Stimulated activated CD4-positive, alpha-beta T cell treated with anti-CD3 and anti-CD28 coated beads, Interleukin-2, amount 100 ng/mL, for 24 hours (primary cell): ENCODE measurements at regions not wholly inside any gene's neighbourhood (a gene's known extent, or its start where the extent isn't known, plus 50 kb on each side); places are given as distances from the start of the nearest gene placed in this dataset.
"Not testable (repeated sequence)": the region's sequence is repeated elsewhere in the genome, so short reads cannot be mapped to it uniquely, and the experiment has no call there.

Experiments used
- DNase-seq, 2 donors: peaks; one replicate each; pipeline ENCODE4 v3.0.0-alpha.2; 2020

GRCh38 chr6:121597654-121598053, 162.2 kb downstream of the GJA1 start:
- DNase-seq, result no peak

GRCh38 chr6:121599331-121599730, 163.9 kb downstream of the GJA1 start:
- DNase-seq, result not testable (repeated sequence)

GRCh38 chr6:121600389-121601168, 165.1 kb downstream of the GJA1 start:
- no peak for DNase-seq

GRCh38 chr6:121603486-121603885, 168.0 kb downstream of the GJA1 start:
- DNase-seq, result no peak

GRCh38 chr6:121607721-121608120, 172.3 kb downstream of the GJA1 start:
- no peak for DNase-seq

GRCh38 chr6:121608270-121608669, 172.8 kb downstream of the GJA1 start:
- DNase-seq, result no peak

GRCh38 chr6:121609281-121609680, 173.8 kb downstream of the GJA1 start:
- no peak for DNase-seq

GRCh38 chr6:121612927-121613326, 177.5 kb downstream of the GJA1 start:
- DNase-seq, result no peak

GRCh38 chr6:121614115-121614514, 178.7 kb downstream of the GJA1 start:
- no peak for DNase-seq

GRCh38 chr6:121615493-121615892, 180.0 kb downstream of the GJA1 start:
- DNase-seq, result no peak

- no peak for DNase-seq
These were observed 181.0 kb downstream of the GJA1 start for GRCh38 chr6:121616406-121616805.

GRCh38 chr6:121617388-121617787, 181.9 kb downstream of the GJA1 start:
- DNase-seq, result no peak

- no peak for DNase-seq
These were observed 183.6 kb downstream of the GJA1 start for GRCh38 chr6:121619013-121619412.

GRCh38 chr6:121619987-121620740, 184.7 kb downstream of the GJA1 start:
- DNase-seq, result no peak

- DNase-seq, result no peak
These were observed 192.3 kb downstream of the GJA1 start for GRCh38 chr6:121627761-121628160.

GRCh38 chr6:121630716-121631115, 195.3 kb downstream of the GJA1 start:
- no peak for DNase-seq

- not testable (repeated sequence) for DNase-seq
These were observed 196.3 kb downstream of the GJA1 start for GRCh38 chr6:121631752-121632151.

GRCh38 chr6:121633309-121633708, 197.9 kb downstream of the GJA1 start:
- no peak for DNase-seq

GRCh38 chr6:121634586-121634985, 199.1 kb downstream of the GJA1 start:
- DNase-seq, result not testable (repeated sequence)

- no peak for DNase-seq
These were observed 199.9 kb downstream of the GJA1 start for GRCh38 chr6:121635355-121635754.

GRCh38 chr6:121636217-121636616, 200.8 kb downstream of the GJA1 start:
- DNase-seq, result not testable (repeated sequence)

- no peak for DNase-seq
These were observed 203.6 kb downstream of the GJA1 start for GRCh38 chr6:121639021-121639420.

- DNase-seq, result no peak
These were observed 205.7 kb downstream of the GJA1 start for GRCh38 chr6:121641158-121641557.

- no peak for DNase-seq
These were observed 209.8 kb downstream of the GJA1 start for GRCh38 chr6:121645100-121645745.
